Mammary epithelial cell (primary cell): ENCODE measurements at regions not wholly inside any gene's neighbourhood (a gene's known extent, or its start where the extent isn't known, plus 50 kb on each side); places are given as distances from the start of the nearest gene placed in this dataset.

ENCODE experiments used
- CTCF ChIP-seq, 2 donors: IDR thresholded peaks in 1 of 2; conservative IDR thresholded peaks in 1 of 2; 2 replicates each; pipeline ENCODE4 v1.5.1; 2011 to 2012; ENCODE audit warnings: inconsistent platforms in 2 of 2, low read length in 2 of 2, mild to moderate bottlenecking in 2 of 2, control low read depth in 1 of 2, low read depth in 1 of 2; ENCODE audit not compliant: insufficient read depth in 1 of 2; ENCODE audit errors: extremely low read depth in 1 of 2
- EZH2 ChIP-seq: IDR thresholded peaks from 2 replicates; pipeline ENCODE4 v1.6.1; 2012; ENCODE audit warnings: low read length, inconsistent platforms, borderline replicate concordance

GRCh38 chr6:105651969-105652368, 249.1 kb upstream of the PREP start:
- no peak for TF ChIP-seq CTCF (conservative IDR thresholded peaks at IDR 0.05 in 1 of 2, IDR thresholded peaks at IDR 0.05 in 1 of 2; ENCODE audit: extremely low read depth in 1 of 2, insufficient read depth in 1 of 2, low read depth in 1 of 2, low read length in 2 of 2)
- no peak for TF ChIP-seq EZH2
